Right lobe of liver (tissue), 4 donors: ENCODE measurements at regions not wholly inside any gene's neighbourhood (a gene's known extent, or its start where the extent isn't known, plus 50 kb on each side); places are given as distances from the start of the nearest gene placed in this dataset.

Source experiments
- CTCF ChIP-seq, 4 donors: fragments of 200-600 bp in 3 of 4; fragments of 450-650 bp in 1 of 4; IDR thresholded peaks; one replicate each; pipeline versions ENCODE4 v1.5.1 to v1.8.0; 2016 to 2022; ENCODE audit warnings: antibody characterized with exemption in 4 of 4, mild to moderate bottlenecking in 2 of 4
- POLR2A ChIP-seq: fragments of 450-650 bp; IDR thresholded peaks from one replicate; pipeline ENCODE4 v1.6.1; 2017; ENCODE audit warnings: antibody characterized with exemption, mild to moderate bottlenecking
- donor health status: DM: no; HTN: no; CAD: no.
- donor health status: DM: no; HTN: no; CAD: no.
- donor health status: DM: no; HTN: yes; CAD: no.

DNA sequence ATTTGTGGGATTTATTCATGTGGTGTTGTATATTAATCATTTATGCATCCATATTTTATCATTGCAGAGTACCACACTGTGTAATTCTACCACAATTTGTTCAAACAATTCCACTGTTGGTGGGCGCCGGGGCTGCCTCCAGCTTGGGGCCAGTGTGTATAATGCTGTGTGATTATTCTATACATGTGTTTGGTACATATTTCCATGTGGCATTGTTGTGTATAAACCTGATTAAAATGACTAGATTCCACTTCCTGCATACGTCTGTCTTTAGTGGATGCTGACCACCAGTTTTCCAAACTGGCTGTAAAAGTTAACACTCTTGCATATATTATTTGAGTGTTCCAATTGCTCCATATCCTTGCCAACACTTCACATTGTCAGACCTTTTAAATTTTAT, 1213.8 kb downstream of the TBC1D22A start:
- no peak for TF ChIP-seq CTCF (IDR thresholded peaks at IDR 0.05)
- no peak for TF ChIP-seq POLR2A
